ENCODE measurements at regions not wholly inside any gene's neighbourhood (a gene's known extent, or its start where the extent isn't known, plus 50 kb on each side); places are given as distances from the start of the nearest gene placed in this dataset.

GRCh38 chr7:81887098-81888090 lies 117.5 kb upstream of the HGF start:
- no peaks in the 10 kb centered on the region for H3K4me1 ChIP-seq
- no peaks in the 10 kb centered on the region for H3K36me3 ChIP-seq
- 59 to 61% methylated on average over 3 of the region's 3 CpGs for WGBS, 2 donors
- intact Hi-C loops (cut with DNase I) = no loop called here
- no peaks in the 10 kb centered on the region for H3K27me3 ChIP-seq
- DNase-seq = no peak
- H3K9me3 ChIP-seq = no peaks in the 10 kb centered on the region
- H3K27ac ChIP-seq = no peak overlapping the region
- H3K4me3 ChIP-seq = no peak overlapping the region
- no peak for TF ChIP-seq POLR2A (IDR thresholded peaks at IDR 0.05)
- TF ChIP-seq, protein P1, sequence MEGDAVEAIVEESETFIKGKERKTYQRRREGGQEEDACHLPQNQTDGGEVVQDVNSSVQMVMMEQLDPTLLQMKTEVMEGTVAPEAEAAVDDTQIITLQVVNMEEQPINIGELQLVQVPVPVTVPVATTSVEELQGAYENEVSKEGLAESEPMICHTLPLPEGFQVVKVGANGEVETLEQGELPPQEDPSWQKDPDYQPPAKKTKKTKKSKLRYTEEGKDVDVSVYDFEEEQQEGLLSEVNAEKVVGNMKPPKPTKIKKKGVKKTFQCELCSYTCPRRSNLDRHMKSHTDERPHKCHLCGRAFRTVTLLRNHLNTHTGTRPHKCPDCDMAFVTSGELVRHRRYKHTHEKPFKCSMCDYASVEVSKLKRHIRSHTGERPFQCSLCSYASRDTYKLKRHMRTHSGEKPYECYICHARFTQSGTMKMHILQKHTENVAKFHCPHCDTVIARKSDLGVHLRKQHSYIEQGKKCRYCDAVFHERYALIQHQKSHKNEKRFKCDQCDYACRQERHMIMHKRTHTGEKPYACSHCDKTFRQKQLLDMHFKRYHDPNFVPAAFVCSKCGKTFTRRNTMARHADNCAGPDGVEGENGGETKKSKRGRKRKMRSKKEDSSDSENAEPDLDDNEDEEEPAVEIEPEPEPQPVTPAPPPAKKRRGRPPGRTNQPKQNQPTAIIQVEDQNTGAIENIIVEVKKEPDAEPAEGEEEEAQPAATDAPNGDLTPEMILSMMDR (IDR thresholded peaks at IDR 0.05) = no peak

- no peak for DNase-seq
- Histone ChIP-seq H3K27me3 (no peaks in the 10 kb centered on the region), H3K4me3 (no peak overlapping the region), H3K36me3 (no peaks in the 10 kb centered on the region), H3K27ac (no peak overlapping the region), H3K9me3 (no peaks in the 10 kb centered on the region), H3K4me1 (no peaks in the 10 kb centered on the region)
- 57 to 74% methylated on average over 3 of the region's 3 CpGs for WGBS, 2 donors
- intact Hi-C loops (cut with DNase I) = no loop called here
- TF ChIP-seq, protein P1 (IDR thresholded peaks at IDR 0.05) = no peak
- no peak for TF ChIP-seq POLR2A (IDR thresholded peaks at IDR 0.05)
Observed at GRCh38 chr7:81886211-81886764, 116.4 kb upstream of the HGF start.

- Histone ChIP-seq H3K27me3 (no peaks in the 10 kb centered on the region), H3K27ac (no peak overlapping the region), H3K36me3 (no peaks in the 10 kb centered on the region), H3K4me3 (no peak overlapping the region), H3K4me1 (no peaks in the 10 kb centered on the region), H3K9me3 (no peaks in the 10 kb centered on the region)
- WGBS, 2 donors = 75 to 78% methylated on average over 3 of the region's 3 CpGs
- no peak for TF ChIP-seq POLR2A (IDR thresholded peaks at IDR 0.05)
- TF ChIP-seq, protein P1 (IDR thresholded peaks at IDR 0.05) = no peak
- DNase-seq = no peak
- intact Hi-C loops (cut with DNase I) = no loop called here
Observed at GRCh38 chr7:81884817-81885216, 115.0 kb upstream of the HGF start.

DNA sequence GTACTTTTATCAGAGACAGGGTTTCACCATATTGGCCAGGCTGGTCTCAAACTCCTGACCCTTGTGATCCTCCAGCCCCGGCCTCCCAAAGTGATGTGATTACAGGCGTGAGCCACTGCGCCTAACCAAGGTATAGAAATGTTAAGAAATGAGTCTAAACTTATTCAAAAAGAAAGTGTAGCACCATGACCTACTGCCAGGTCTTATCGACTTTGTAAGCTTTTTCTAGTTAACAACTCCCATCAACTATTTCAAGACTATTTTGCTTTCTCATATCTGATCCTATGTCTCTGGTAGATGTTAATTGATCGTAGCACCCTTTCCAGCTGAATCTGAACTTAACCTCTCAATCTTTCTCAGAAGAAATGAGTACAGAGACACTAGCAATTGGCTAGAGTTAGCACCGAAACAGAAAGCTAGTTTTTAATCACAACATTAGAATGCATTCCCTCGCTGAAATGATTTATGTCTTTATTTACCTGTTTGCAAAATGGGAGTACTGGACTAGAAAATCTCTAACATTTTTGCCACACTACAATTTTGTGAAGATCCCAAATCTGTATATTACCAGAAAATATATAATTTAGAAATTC lies 114.0 kb upstream of the HGF start:
- intact Hi-C loops (cut with DNase I) = no loop called here
- H3K36me3 ChIP-seq = no peaks in the 10 kb centered on the region
- H3K27me3 ChIP-seq = no peaks in the 10 kb centered on the region
- H3K4me1 ChIP-seq = no peaks in the 10 kb centered on the region
- TF ChIP-seq, protein P1 (IDR thresholded peaks at IDR 0.05) = no peak
- no peak for TF ChIP-seq POLR2A (IDR thresholded peaks at IDR 0.05)
- H3K4me3 ChIP-seq = no peak overlapping the region
- no peaks in the 10 kb centered on the region for H3K9me3 ChIP-seq
- no peak overlapping the region for H3K27ac ChIP-seq
- DNase-seq = no peak
- WGBS, 2 donors = 69 to 90% methylated on average over 6 to 7 of the region's 7 CpGs

- no peak for DNase-seq
- TF ChIP-seq, protein P1 (IDR thresholded peaks at IDR 0.05) = no peak
- no peak for TF ChIP-seq POLR2A (IDR thresholded peaks at IDR 0.05)
- Histone ChIP-seq H3K36me3 (no peaks in the 10 kb centered on the region), H3K27me3 (no peaks in the 10 kb centered on the region), H3K27ac (no peak overlapping the region), H3K4me3 (no peak overlapping the region), H3K9me3 (no peaks in the 10 kb centered on the region), H3K4me1 (no peaks in the 10 kb centered on the region)
- 42 to 55% methylated on average over 2 of the region's 2 CpGs for WGBS, 2 donors
- intact Hi-C loops (cut with DNase I) = no loop called here
Observed at GRCh38 chr7:81882086-81882485, 112.2 kb upstream of the HGF start.

All from esophagus squamous epithelium (tissue), 5 donors.